ENCODE measurements at regions not wholly inside any gene's neighbourhood (a gene's known extent, or its start where the extent isn't known, plus 50 kb on each side); places are given as distances from the start of the nearest gene placed in this dataset.

GRCh38 chr10:53135897-53136253, 363.3 kb upstream of the MBL2 start:
- ATAC-seq (ENCODE audit: poor library complexity) = no peak
- DNase-seq = no peak
- no peaks in the 10 kb centered on the region for H3K36me3 ChIP-seq (ENCODE audit: insufficient read depth, low read length)
- no peak overlapping the region for H3K27ac ChIP-seq (ENCODE audit: low read depth in 1 of 2, low read length in 2 of 2)
- H3K36me3 Mint-ChIP-seq (ENCODE audit: low read depth) = no peaks in the 10 kb centered on the region
- H3K4me1 ChIP-seq (ENCODE audit: insufficient read depth, low read length) = no peaks in the 10 kb centered on the region
- no peaks in the 10 kb centered on the region for H3K27me3 ChIP-seq (ENCODE audit: control insufficient read depth in 1 of 2, insufficient read depth in 2 of 2, low read length in 2 of 2)
- no peak overlapping the region for H3K4me3 ChIP-seq (ENCODE audit: low read length)
- CTCF ChIA-PET = no interaction called here
- H3K27ac Mint-ChIP-seq = no peak overlapping the region
- no peak overlapping the region for H3K4me3 Mint-ChIP-seq
- TF ChIP-seq CTCF (IDR thresholded peaks at IDR 0.05) = no peak
- H3K9me3 Mint-ChIP-seq = no peaks in the 10 kb centered on the region
- POLR2A ChIA-PET = no interaction called here
- peaks cover 0 to 3% of the 10 kb centered on the region in 2 experiments for H3K9me3 ChIP-seq (ENCODE audit: control insufficient read depth in 1 of 2, insufficient read depth in 1 of 2, low read length in 2 of 2)
- no peaks in the 10 kb centered on the region for H3K4me1 Mint-ChIP-seq (ENCODE audit: low read depth)
- H3K27me3 Mint-ChIP-seq = no peaks in the 10 kb centered on the region
- intact Hi-C loops (cut with DNase I, micrococcal nuclease) = no loop called here

DNA sequence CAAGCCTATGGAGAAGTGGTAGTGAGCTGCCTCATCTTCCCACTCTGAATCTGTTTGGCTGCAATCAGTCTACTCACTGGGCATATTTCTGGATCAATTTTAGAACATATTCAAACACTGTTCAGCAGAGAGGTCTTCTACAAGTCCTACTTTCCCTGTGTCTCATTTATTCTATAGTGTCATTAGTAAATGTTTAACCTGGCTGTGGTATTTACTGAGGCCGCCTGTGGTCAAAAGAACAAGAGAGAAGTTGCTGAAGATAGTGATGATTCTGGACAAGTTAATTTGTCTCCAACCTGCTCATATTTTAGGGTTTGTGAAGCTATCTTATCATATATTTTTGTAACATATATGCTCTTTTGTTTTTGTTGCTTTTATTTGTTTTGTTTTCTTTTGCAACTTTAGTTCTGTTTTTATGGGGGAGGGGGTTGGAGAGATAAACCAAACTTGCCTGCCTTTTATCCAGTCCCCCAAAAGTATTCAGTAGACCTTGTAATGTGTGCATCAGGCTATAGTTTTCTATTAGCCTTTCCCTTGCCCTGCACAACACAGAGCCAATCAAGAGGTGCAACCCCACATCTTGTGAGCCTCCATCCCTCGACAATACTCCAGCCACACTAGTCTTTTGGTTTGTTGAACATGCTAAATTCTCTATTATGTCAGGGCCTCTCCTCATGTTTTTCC, 362.8 kb upstream of the MBL2 start:
- Mint-ChIP-seq H3K27ac (no peak overlapping the region), H3K36me3 (ENCODE audit: low read depth) (no peaks in the 10 kb centered on the region), H3K4me3 (no peak overlapping the region), H3K4me1 (ENCODE audit: low read depth) (no peaks in the 10 kb centered on the region), H3K9me3 (no peaks in the 10 kb centered on the region), H3K27me3 (no peaks in the 10 kb centered on the region)
- ChIA-PET POLR2A (no interaction called here), CTCF (no interaction called here)
- ATAC-seq (ENCODE audit: poor library complexity) = no peak
- H3K4me3 ChIP-seq (ENCODE audit: low read length) = no peak overlapping the region
- peaks cover 0 to 3% of the 10 kb centered on the region in 2 experiments for H3K9me3 ChIP-seq (ENCODE audit: control insufficient read depth in 1 of 2, insufficient read depth in 1 of 2, low read length in 2 of 2)
- no peaks in the 10 kb centered on the region for H3K36me3 ChIP-seq (ENCODE audit: insufficient read depth, low read length)
- no peak for DNase-seq
- TF ChIP-seq CTCF (IDR thresholded peaks at IDR 0.05) = no peak
- H3K27me3 ChIP-seq (ENCODE audit: control insufficient read depth in 1 of 2, insufficient read depth in 2 of 2, low read length in 2 of 2) = no peaks in the 10 kb centered on the region
- H3K4me1 ChIP-seq (ENCODE audit: insufficient read depth, low read length) = no peaks in the 10 kb centered on the region
- intact Hi-C loops (cut with DNase I, micrococcal nuclease) = no loop called here
- no peak overlapping the region for H3K27ac ChIP-seq (ENCODE audit: low read depth in 1 of 2, low read length in 2 of 2)

DNA sequence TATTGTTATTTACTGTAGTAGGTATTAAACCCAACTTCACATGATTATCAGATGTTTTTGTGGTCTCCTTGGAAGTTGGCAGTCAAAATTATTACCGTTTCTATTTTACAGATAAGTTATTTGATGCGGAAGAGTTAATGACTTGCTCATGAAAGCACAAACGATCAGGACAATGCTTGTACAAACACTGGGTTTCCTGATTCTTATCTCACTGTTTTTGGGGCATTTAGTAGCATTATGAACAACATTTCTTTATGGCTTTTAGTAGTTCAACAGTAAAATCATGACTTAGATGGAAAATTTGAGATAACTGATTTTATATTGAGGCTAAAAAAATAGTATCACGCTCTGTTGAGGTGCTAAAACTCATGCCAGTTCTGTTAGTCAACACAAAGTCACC, 361.5 kb upstream of the MBL2 start:
- H3K27ac Mint-ChIP-seq = no peak overlapping the region
- no peak overlapping the region for H3K4me3 Mint-ChIP-seq
- Histone ChIP-seq H3K27me3 (ENCODE audit: control insufficient read depth in 1 of 2, insufficient read depth in 2 of 2, low read length in 2 of 2) (no peaks in the 10 kb centered on the region), H3K9me3 (ENCODE audit: control insufficient read depth in 1 of 2, insufficient read depth in 1 of 2, low read length in 2 of 2) (peaks cover 0 to 3% of the 10 kb centered on the region in 2 experiments), H3K27ac (ENCODE audit: low read depth in 1 of 2, low read length in 2 of 2) (no peak overlapping the region), H3K4me3 (ENCODE audit: low read length) (no peak overlapping the region), H3K36me3 (ENCODE audit: insufficient read depth, low read length) (no peaks in the 10 kb centered on the region), H3K4me1 (ENCODE audit: insufficient read depth, low read length) (no peaks in the 10 kb centered on the region)
- intact Hi-C loops (cut with DNase I, micrococcal nuclease) = no loop called here
- H3K27me3 Mint-ChIP-seq = no peaks in the 10 kb centered on the region
- no peak for TF ChIP-seq CTCF (IDR thresholded peaks at IDR 0.05)
- CTCF ChIA-PET = no interaction called here
- no peaks in the 10 kb centered on the region for H3K36me3 Mint-ChIP-seq (ENCODE audit: low read depth)
- no peaks in the 10 kb centered on the region for H3K9me3 Mint-ChIP-seq
- no peaks in the 10 kb centered on the region for H3K4me1 Mint-ChIP-seq (ENCODE audit: low read depth)
- DNase-seq = no peak
- POLR2A ChIA-PET = no interaction called here
- ATAC-seq (ENCODE audit: poor library complexity) = no peak
